Fibroblast of the aortic adventitia (primary cell): ENCODE measurements at regions not wholly inside any gene's neighbourhood (a gene's known extent, or its start where the extent isn't known, plus 50 kb on each side); places are given as distances from the start of the nearest gene placed in this dataset.

Experiments used
- DNase-seq: peaks from one replicate; pipeline ENCODE4 v3.0.0-alpha.2; 2010; ENCODE audit warnings: low read depth
- H3K4me3 ChIP-seq: 2 replicates; pipeline ENCODE4 v1.5.1; 2011; ENCODE audit warnings: low read depth, mild to moderate bottlenecking, control low read depth, low read length, moderate library complexity
- CTCF ChIP-seq: IDR thresholded peaks from 2 replicates; pipeline ENCODE4 v1.5.1; 2011; ENCODE audit warnings: mild to moderate bottlenecking, low read length, control low read depth, inconsistent platforms; ENCODE audit not compliant: insufficient read depth

GRCh38 chr22:26785932-26786331 lies 128.5 kb downstream of the MIAT start:
- no peak overlapping the region for H3K4me3 ChIP-seq
- TF ChIP-seq CTCF = no peak
- no peak for DNase-seq

- no peak for DNase-seq
- no peak overlapping the region for H3K4me3 ChIP-seq
- TF ChIP-seq CTCF = no peak
Measured at GRCh38 chr22:26786398-26786797, 129.0 kb downstream of the MIAT start.

DNA sequence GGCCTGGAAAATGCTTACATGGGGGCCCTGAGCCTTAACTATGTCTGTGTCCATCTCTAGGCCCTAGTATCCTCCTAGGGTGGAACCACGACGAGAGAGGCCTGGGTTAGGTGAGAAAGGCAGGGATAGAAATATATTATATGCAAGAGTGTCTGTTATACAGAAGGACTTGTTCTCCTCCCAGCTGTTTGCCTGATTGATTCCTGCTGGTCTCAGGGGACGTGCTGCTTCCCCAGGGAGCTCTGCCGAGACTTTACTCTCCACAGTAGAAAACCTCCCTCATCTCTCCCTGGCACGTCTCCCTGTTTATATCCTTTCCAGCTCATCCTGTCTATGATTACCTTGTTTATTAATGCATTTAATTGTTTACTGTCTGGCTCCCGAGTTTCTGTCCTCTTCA lies 132.6 kb downstream of the MIAT start:
- no peak overlapping the region for H3K4me3 ChIP-seq
- TF ChIP-seq CTCF = no peak
- no peak for DNase-seq

DNA sequence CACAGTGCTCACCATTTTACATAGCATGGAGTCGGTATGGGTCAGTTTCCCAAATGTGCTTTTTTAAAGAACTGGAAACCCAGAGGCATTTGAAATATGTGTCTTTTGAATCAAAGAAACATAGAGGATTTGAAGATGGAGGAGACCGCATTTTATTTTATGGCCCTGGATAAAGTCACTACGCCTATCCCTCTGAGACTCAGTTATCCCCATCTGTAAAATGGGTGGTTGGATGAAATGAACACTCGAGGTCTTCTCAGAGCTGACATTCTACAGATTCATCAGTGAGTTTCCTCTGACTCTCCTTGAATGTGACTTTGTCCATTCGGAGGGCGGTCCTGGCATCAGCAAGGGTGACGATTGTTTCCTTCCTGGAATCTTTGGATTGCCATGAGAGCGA lies 135.1 kb downstream of the MIAT start:
- DNase-seq = no peak
- TF ChIP-seq CTCF = no peak
- H3K4me3 ChIP-seq = no peak overlapping the region

- TF ChIP-seq CTCF = no peak
- DNase-seq = no peak
Measured at GRCh38 chr22:26796785-26797184, 139.4 kb downstream of the MIAT start.

GRCh38 chr22:26797910-26798309 lies 140.5 kb downstream of the MIAT start:
- no peak for TF ChIP-seq CTCF
- H3K4me3 ChIP-seq = no peak overlapping the region
- no peak for DNase-seq

More at GRCh38 chr22:26796785-26797184, 139.4 kb downstream of the MIAT start:
- H3K4me3 ChIP-seq = no peak overlapping the region

DNA sequence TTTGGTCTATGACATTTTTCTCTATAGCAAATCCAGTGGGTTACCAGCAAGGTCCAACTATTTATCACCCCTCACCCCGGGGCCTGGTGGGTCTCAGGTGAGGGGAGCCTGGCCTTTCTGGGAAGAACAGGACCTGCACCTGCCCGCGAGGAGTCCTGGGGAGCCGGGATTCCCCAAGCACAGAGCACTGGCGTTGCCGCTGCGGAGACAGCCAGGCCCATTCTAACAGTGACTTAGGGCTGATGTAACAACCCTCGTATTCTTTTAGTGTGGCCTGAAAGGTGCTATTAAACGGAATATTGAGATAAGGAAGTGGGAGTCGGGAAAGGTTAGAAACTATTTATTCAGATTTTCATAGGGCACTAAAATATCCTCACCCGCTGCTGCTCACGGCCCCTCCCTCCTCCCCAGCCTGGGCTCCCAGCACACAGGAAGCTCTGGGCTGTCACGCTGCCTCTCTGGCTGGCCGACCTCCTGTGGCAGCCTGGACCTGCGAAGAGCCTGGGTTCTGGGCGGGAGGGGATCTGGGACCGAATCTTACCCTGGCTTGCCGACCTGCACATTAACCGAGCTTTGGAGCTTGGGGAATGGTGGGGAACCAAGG lies 141.2 kb downstream of the MIAT start:
- H3K4me3 ChIP-seq = no peak overlapping the region
- DNase-seq = no peak

More for the DNA sequence above, 141.2 kb downstream of the MIAT start:
- TF ChIP-seq CTCF = no peak
